COR-L47 (cell line): ENCODE measurements at regions not wholly inside any gene's neighbourhood (a gene's known extent, or its start where the extent isn't known, plus 50 kb on each side); places are given as distances from the start of the nearest gene placed in this dataset.
"Not testable (repeated sequence)": the region's sequence is repeated elsewhere in the genome, so short reads cannot be mapped to it uniquely, and the experiment has no call there.

Source experiments
- DNase-seq: peaks from one replicate; lab custom pipeline; 2025; lab: John Stamatoyannopoulos, UW

- no peak for DNase-seq
Measured at GRCh38 chr10:64416011-64416410, 894.8 kb downstream of the REEP3 start.

- DNase-seq = no peak
Measured at GRCh38 chr10:64419461-64419860, 898.3 kb downstream of the REEP3 start.

- DNase-seq = no peak
Measured at GRCh38 chr10:64426745-64427144, 905.5 kb downstream of the REEP3 start.

GRCh38 chr10:64430690-64431323, 909.6 kb downstream of the REEP3 start:
- no peak for DNase-seq

GRCh38 chr10:64441872-64442271, 920.7 kb downstream of the REEP3 start:
- not testable (repeated sequence) for DNase-seq

- no peak for DNase-seq
Measured at GRCh38 chr10:64444163-64444562, 923.0 kb downstream of the REEP3 start.

GRCh38 chr10:64444564-64444963, 923.4 kb downstream of the REEP3 start:
- DNase-seq = no peak

GRCh38 chr10:64449603-64450002, 928.4 kb downstream of the REEP3 start:
- DNase-seq = no peak

GRCh38 chr10:64450312-64450711, 929.1 kb downstream of the REEP3 start:
- no peak for DNase-seq

GRCh38 chr10:64454962-64455361, 933.8 kb downstream of the REEP3 start:
- no peak for DNase-seq

- DNase-seq = no peak
Measured at GRCh38 chr10:64458306-64458705, 937.1 kb downstream of the REEP3 start.

GRCh38 chr10:64463406-64463805, 942.2 kb downstream of the REEP3 start:
- DNase-seq = no peak

- DNase-seq = no peak
Measured at GRCh38 chr10:64465653-64466052, 944.5 kb downstream of the REEP3 start.

GRCh38 chr10:64468219-64468618, 947.0 kb downstream of the REEP3 start:
- DNase-seq = no peak

GRCh38 chr10:64476506-64476905, 955.3 kb downstream of the REEP3 start:
- DNase-seq = no peak

- DNase-seq = no peak
Measured at GRCh38 chr10:64477791-64478190, 956.6 kb downstream of the REEP3 start.

- no peak for DNase-seq
Measured at GRCh38 chr10:64484811-64485330, 963.7 kb downstream of the REEP3 start.

- no peak for DNase-seq
Measured at GRCh38 chr10:64486149-64486548, 964.9 kb downstream of the REEP3 start.

- no peak for DNase-seq
Measured at GRCh38 chr10:64486901-64487300, 965.7 kb downstream of the REEP3 start.

- DNase-seq = no peak
Measured at GRCh38 chr10:64494901-64495300, 973.7 kb downstream of the REEP3 start.

- no peak for DNase-seq
Measured at GRCh38 chr10:64497306-64497705, 976.1 kb downstream of the REEP3 start.

- no peak for DNase-seq
Measured at GRCh38 chr10:64501807-64502206, 980.6 kb downstream of the REEP3 start.

- DNase-seq = no peak
Measured at GRCh38 chr10:64502936-64503335, 981.7 kb downstream of the REEP3 start.

- DNase-seq = no peak
Measured at GRCh38 chr10:64503429-64503828, 982.2 kb downstream of the REEP3 start.
